Femur (tissue), 1 donor: ENCODE measurements at regions not wholly inside any gene's neighbourhood (a gene's known extent, or its start where the extent isn't known, plus 50 kb on each side); places are given as distances from the start of the nearest gene placed in this dataset.
A peak's percentile ranks its signal among the peaks of the same experiment; 100 is the strongest.
"Not testable (repeated sequence)": the region's sequence is repeated elsewhere in the genome, so short reads cannot be mapped to it uniquely, and the experiment has no call there.

Source experiments
- DNase-seq: peaks from one replicate; pipeline ENCODE4 v3.0.0-alpha.2; 2017

DNA sequence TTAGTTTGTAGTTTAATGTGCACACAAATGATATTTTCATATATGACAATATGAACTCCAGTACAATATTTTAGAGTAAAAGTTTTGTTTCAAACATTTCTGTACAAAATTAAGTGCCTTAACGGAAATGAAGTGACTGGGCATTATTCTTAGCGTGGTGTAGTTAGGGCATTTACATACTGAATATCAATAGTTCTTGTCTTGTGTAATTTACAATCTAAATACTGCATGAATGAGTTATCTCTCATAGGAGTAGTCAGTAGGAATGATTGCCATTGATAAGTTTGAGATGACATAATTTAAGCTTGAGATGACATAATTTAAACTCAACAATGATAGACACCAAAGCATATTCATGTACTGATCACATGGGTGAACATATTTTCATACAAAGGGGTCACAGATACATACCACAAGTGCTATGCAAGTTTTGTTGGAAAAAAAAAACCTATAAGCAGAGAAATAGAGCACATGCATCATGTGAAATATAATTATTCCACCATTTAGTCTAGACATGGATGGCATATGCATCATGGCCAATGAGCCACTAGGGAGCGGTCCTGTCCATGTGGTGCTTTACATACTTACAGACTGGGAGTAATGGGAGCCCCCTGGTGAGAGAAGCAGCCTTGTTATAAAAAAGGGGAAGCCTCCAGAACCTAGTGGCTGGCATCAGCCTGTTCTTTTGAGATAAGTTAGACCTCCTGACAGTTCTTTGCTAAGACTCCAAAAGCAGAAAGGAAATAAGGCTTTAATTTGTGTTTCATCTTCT lies 1523.9 kb downstream of the MAT2B start:
- DNase-seq, result peak; percentile 18

DNA sequence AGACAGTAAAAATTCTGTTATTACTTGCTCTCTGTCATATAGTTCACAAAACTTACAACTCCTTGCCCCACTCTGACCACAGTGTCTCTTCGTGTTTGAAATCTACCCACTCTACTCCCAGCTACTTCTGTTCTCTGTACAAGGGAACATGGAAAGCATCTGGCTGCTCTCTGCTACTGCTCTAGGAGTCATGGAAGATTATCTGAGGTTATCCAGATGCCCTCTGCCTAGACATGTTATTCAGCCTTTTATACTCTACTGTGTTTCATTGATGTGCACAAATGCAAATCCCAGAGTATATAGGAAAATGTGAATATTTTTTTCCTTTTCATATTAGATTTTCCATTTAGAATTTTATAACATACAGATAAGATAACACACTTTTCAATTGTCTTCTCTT lies 1525.6 kb downstream of the MAT2B start:
- no peak for DNase-seq

DNA sequence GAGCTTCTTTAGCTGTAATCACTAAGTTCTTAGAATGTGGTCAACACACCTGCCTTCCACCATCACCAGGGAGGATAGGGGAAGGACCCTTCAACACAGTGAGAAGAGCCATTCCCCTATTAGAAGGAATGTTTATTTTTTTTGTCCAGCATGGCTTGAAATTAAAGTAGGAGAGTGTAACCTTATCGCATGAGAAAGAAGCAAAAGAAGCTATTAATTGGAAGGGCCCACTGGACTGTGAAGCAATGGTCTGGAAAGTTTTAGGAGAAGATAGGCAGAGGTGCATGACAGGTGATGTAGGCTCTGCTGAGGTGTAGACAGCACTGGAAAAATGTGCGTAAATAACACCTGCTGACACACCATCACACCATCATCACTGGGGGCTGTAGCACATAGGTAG lies 1526.0 kb downstream of the MAT2B start:
- no peak for DNase-seq

DNA sequence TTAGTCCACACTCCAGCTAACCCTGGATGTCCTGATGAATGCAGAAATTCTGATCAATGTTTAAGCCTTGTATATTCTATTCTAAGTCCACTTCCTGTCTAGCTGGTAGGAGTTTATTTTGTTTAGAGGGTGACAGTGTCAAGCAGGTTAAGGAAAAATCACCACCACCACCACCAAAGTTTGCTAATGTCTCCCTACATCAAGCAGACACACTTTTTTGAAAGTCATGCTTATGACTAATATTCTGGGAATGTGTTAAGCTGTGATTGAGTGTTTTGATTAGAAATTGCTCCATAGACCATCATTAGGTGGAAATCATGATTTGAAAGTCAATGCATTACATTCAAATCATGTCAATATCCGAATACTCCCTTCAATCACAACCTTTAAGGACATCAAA lies 1530.1 kb downstream of the MAT2B start:
- DNase-seq, result no peak

DNA sequence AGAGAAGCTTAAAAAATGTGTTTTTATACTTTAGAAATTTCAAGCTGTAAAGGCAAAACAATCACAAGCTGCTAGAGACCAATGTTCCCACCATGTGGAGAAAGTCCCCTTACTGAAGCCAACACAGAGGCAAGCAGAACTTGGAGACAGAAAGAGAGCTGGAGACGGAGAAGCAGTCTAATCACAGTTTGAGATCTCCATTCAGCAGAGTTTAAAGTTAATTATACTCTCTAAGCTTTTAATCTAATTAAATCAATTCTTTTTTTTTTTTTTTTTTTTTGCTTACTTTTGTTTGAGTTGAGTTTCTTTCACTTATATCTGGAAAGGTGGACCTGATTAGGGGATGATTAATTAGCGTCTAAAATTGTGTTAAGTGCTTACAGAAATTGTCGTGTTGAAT lies 1534.3 kb downstream of the MAT2B start:
- no peak for DNase-seq

DNA sequence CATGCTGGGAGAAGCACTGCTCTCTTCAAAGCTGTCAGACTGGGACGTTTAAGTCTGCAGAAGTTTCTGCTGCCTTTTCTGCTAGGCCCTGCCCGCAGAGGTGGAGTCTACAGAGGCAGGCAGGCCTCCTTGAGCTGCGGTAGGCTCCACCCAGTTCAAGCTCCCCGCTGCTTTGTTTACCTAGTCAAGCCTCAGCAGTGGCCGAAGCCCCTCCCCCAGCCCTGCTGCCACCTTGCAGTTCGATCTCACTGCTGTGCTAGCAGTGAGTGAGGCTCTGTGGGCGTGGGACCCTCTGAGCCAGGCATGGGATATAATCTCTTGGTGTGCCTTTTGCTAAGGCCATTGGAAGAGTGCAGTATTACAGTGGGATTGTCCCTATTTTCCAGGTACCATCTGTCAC lies 1540.5 kb downstream of the MAT2B start:
- not testable (repeated sequence) for DNase-seq

DNA sequence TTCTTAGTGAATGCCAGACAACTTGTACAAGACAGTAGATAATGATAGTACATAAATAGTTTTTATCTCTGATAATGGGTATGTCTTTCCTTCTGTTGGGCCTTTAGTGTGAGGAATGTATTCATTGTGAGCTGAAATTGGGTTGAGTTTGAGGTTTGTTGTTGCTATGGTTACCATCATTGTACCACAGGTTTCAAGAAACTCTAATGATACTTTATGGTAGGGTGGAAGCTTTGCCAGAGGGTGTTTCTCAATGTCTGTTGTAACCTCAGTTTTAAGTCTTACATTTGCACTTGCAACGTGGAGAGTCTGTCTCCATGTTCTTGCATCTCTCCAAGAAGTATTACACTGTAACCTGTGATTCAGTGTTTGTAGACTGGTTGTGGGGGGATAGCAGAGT lies 1550.1 kb downstream of the MAT2B start:
- DNase-seq, result no peak

DNA sequence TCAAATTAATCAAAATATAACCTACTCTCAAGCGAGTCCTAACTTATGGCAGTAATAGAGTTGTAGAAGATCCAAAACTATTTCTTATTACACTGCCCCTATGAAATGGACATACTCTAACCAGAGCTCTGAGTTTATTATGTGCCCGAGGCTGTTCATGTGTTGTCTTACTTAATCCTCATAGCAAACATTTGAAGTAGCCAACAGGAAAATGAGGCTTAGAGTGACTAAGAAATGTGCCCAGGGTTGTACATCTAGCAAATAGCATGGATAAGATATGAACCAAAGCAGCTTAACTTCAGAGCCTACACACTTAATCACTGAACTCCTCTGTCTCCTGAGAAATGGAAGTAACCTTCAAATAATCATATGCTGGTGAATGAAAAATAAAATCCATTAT lies 1551.7 kb downstream of the MAT2B start:
- no peak for DNase-seq

DNA sequence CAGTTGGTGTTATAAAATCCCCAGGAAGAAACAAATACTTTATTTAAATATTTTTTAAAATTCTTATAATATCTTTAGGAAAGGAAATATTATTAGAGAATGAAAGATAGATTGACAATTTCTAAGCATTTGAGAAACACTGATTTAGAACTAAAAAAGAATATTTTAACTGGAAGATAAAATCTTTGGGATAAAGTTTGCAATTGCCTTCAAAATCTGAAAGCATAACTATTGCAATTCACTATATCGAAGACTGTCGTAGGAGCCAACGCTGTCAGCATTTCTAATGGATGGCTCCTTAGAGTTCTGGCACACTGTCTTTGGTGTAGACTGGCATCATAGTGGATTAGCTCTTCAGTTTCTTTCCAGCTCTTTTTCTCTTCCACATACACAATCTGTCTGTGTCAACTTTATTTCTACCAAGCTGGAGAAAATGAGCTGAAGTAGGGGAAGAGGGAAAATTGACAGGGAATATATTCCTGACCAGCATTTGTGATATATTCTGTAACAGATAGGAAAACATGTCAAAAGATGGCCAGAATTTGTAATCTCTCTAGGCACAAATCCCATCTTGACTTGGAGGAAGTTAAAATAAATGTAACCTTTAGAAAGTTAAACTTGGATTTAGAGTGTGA lies 1561.4 kb downstream of the MAT2B start:
- DNase-seq, result no peak

DNA sequence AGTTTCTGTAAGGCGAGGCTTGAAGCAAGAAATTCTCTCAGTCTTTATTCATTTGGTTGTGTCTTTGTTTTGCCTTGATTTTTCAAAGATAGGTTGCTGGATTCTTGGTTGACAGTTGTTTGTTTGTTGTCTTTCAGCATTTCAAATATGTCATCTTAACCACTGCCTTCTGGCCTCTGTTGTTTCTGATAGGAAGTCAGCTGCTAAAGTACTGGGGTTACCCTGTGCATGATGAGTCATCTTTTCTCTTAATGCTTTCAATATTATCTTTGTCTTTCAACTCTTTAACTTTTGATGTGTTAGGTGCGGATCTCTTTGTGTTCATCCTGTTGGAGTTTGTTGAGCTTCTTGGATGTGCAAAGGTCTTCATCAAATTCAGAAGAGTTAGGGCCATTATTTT lies 1571.3 kb downstream of the MAT2B start:
- DNase-seq, result no peak

DNA sequence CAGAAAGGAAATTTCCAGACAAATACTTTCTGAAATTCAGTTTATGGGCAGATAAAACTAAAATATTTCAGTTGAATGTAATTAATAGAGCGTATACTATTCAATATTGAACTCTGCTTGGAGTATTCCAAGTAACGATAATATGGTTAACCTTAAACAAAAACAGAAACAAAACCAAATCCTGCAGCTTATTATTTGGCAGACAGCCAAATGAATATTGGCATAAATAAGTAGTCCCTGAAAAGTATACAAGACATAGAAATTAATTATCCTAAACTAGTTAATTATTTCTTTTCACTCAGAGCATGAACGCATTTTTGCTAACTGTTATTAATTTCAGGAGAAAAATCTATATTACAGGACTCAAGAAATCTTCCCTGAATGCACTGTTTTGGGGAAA lies 1574.0 kb downstream of the MAT2B start:
- no peak for DNase-seq

DNA sequence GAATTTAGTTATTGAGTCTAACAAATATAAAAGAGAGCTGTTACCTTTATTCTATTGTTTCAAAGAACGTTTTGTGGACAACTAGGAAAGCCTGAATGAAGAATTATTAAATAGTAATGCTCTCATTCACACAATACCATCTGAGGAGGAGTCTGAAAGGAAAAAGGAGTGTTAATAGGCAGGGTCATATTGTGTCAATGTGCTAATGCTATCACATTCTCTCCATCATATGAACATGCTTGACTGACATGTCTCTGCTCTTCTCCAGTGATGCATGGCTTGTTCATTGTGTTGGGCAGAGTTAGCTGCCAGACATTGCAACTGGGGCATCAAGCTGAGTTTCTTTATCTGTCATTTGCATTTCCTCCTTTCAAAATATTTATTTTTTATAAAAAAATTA lies 1578.0 kb downstream of the MAT2B start:
- no peak for DNase-seq

DNA sequence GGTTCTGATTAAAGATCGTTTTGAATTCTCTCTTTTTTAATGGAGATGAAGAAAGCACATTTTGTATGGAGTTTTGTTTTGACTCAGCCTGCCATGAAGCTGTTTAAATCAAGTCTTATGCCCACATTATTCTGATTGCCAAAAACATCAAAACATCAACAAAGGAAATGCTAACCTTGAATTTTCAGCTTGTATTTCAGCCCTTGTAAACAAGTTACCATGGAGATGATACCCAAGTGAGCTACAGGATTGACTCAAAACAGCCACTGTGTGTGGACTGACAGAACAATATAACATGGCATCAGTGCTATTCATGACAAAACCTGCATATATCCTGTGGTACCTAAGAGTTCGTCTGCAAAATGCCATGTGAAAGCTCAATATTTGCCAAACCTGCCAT lies 1581.0 kb downstream of the MAT2B start:
- no peak for DNase-seq

DNA sequence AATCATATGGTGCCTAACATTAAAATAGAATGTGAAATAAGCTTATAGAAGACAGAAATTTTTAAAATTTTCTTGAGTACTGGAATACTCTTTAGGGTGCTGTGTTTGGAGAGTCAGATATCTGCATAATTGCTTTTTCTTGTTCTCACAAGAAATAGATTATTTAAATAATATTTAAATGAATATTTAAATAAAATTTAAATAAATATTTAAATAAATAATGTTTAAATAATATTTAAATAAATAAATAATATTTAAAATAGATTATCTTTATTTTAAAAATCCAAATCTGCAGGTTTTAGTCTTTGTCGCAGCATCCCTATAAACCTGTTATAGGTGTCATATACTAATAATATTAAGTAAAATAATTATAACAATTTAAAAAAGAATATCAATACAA lies 1589.4 kb downstream of the MAT2B start:
- DNase-seq, result no peak

DNA sequence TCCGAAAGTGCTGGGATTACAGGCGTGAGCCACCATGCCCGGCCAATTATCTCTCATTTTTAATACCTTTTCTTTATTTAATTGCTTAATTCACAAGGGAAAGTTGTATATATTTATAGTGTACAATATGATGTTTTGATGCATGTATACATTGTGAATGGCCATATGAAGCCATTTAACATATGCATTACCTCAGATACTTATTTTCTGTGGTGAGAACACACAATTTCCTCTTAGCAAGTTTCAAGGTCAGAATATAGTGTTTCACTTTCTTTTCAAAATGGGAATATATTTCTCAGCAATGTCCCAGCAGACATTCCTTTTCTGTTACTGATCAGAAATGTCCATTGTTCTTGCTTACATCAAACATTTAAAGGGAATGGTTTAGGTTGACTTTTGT lies 1596.3 kb downstream of the MAT2B start:
- no peak for DNase-seq

DNA sequence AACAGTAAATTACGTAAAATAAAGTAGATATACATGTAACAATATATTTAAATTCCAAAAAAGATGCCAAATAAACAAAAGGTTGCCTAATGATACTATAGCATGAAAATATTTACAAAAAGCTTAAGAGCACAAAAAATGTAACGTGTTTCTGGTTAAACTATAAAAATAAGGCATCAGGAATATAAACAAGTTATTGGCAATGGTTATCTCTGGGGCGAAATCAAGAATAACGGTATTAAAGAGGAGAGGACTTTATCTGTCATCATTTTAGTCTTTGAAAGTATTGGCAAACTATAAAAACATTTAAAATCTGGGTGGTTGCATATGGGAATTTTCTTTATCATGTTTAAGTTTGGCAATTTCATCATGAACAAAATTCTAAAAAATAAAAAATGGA lies 1599.2 kb downstream of the MAT2B start:
- DNase-seq, result no peak

DNA sequence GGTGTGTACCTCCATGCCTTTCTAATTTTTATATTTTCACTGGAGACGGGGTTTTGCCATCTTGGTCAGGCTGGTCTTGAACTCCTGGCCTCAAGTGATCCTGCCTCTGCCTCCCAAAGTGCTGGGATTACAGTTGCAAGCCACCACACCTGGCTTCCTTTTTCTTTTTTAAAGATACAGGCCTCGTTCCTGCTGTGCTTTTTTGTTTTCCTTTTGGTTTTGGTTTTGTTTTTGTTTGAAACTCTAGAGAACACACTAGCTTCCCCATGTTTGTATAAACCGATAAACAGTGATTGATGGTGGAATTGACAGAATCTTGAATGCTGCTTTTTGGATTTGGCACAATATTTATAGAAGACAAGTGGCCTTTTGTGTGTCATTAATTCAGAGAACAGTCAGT lies 1603.4 kb downstream of the MAT2B start:
- DNase-seq, result no peak

DNA sequence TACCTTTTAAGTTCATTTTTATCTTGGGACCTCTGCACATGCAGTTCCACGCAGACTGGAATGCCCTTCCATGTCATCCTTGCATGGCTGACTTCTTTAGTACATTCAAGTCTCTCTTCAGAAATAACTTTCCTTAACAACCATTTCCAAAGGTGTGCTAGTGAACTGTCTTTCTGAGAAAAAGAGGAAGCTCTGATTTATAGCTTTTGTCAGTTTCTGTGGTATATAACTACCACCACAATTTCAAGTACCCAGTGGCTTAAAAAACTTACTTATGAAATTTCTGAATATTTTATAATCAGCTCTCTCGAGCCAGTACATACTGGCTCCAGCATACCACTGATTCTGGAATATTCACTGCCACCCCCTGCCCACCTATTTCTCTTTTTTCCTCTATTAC lies 1613.8 kb downstream of the MAT2B start:
- DNase-seq, result no peak

DNA sequence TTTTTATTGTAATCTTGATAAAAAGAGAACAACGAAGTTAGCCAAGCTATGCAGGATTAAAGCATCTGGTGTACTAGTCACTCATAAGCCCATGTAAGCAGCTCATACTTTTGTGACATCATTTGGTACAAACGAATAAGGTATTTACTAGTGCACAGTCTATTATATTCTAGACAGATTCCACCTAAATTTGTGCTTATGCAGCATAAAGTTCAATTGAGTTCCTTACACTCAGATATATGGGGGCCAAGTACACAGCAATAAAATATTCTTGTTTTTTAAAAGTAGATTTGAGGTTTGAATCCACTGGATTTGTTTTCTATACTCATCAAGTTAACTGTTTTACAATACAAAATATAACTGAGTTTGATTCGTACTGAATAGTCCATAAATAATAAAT lies 1621.2 kb downstream of the MAT2B start:
- no peak for DNase-seq

DNA sequence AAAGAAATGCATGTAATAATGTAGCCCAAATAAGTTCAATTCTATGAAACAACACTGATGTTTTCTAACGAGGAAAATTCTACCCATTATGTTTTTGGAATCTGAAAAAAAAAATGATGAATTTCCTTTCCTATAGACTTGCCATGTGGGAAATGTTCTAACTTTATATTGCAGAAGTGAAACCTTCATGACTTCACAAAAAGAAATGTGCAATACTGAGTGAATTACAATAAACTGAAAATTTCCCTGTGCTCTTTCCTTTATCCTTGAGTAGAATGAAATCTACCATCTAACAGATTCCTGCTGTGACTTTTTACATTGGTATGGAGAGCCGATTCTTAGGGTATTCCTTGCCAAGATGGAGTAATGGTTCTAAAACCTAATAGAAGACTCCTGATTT lies 1622.5 kb downstream of the MAT2B start:
- DNase-seq, result no peak

DNA sequence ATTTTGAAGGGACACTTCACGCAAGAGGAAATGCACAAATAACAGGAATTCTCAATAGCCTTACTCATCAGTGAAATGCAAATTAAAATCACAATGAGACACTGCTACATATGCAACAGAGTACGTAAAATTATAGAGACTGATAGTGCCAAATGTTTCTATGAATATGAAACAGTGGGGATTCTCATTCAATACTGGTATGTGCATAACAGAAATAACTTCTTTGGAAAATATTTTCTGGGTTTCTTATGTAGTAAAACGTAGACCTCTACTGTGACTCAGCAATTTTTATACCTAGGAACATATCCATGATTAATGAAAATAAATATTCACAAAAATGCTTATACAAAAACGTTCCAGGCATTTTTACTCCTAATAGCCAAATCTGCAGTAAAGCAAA lies 1625.2 kb downstream of the MAT2B start:
- DNase-seq, result no peak

DNA sequence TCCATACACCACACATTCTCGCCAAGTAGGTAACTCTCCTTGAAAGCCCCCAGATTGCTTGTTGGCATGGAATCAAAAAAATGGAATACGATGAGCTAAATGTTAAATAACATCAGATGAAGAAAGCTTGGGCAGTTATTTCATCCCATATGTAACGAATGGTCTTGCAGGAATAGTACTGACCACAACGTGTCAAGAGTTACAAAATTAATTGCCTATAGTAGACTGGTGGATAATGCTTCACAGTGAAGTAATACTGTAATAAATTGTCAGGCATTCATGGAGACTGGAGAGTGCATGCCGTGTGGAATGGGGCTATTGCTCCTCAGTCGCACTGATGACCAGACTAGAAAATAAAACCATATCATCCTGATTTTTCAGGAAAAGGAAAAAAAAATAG lies 1628.7 kb downstream of the MAT2B start:
- no peak for DNase-seq

DNA sequence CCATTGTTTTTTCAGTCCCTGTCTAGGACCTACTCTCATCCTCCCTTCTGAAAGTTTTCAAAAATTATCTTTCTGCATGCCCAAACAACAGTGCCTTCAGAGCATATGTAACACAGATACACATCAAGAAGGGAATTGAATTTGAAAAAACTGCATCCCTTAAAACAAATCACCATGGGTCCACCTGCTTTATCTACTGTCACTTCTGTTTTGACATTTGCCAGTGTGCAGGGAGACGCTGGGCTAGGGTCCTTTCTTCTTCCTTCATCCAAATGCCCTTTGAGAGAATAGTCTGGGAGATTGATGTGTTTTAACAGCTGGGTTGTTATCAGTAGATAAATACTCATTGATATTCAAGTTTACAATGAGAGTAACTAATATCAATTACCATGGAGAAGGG lies 1630.1 kb downstream of the MAT2B start:
- DNase-seq, result no peak

DNA sequence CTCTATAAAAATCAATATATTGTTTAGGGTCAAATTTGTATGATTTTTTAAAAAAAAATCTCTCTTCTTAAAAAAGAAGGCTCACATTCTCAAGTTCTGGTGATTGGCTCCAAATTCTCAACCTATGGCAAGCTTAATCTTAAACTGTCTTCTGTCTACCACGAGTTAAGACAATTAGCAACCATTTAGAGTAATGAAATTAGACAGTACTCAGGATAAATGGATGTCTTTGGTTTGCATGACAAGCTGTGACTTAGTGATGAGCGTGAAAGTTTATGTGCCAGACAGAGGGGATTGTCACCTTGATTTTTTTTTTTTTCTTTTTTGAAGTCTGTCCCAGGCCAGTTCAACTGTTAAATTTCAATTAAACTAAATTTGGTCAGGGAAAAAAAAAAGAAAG lies 1632.3 kb downstream of the MAT2B start:
- DNase-seq, result no peak

DNA sequence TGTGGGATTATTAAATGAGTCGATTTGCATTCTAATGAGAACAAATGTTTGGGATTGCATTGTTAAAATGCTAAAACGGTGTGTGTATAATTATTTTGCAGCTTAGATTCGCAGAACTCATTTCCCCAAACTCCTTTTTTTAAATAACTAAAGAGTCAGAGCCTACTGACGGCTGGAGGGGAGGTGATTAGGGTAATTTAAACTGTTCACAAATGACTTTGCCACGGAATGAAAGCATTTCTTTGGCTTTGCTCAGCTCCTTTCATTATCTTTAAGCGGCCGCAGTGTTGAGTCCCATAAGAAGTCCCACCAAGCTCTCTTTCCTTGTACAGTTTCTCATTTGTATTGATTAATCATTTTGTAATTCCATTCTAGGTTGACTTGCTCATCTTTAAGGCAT lies 1632.8 kb downstream of the MAT2B start:
- DNase-seq, result no peak
